Keratinocyte (primary cell): ENCODE measurements at regions not wholly inside any gene's neighbourhood (a gene's known extent, or its start where the extent isn't known, plus 50 kb on each side); places are given as distances from the start of the nearest gene placed in this dataset.

ENCODE experiments used
- DNase-seq: peaks from one replicate; pipeline ENCODE4 v3.0.0-alpha.2; 2011; ENCODE audit warnings: low read depth, missing footprints, low spot score
- FAIRE-seq: peaks from 2 replicates; lab custom pipeline; 2011; peaks lifted over from hg19 to GRCh38; lab: Jason Lieb, UNC
- H2AFZ ChIP-seq: 2 replicates; pipeline ENCODE4 v1.6.0; 2012; ENCODE audit warnings: low read length, control low read depth, inconsistent platforms; ENCODE audit not compliant: control insufficient read depth
- H3K27ac ChIP-seq: 2 replicates; pipeline ENCODE4 v1.5.1; 2011; ENCODE audit warnings: low read length; ENCODE audit not compliant: control insufficient read depth, insufficient read depth
- H3K27me3 ChIP-seq: 3 replicates; pipeline ENCODE4 v1.6.0; 2011; ENCODE audit warnings: low read length; ENCODE audit not compliant: control insufficient read depth, insufficient read depth; ENCODE audit errors: extremely low read depth
- H3K36me3 ChIP-seq, 2 experiments: 2 replicates in 1 of 2; 3 replicates in 1 of 2; pipeline ENCODE4 v1.5.1; 2011; ENCODE audit warnings: low read length in 2 of 2, mild to moderate bottlenecking in 1 of 2; ENCODE audit not compliant: control insufficient read depth in 2 of 2, insufficient read depth in 2 of 2; ENCODE audit errors: extremely low read depth in 1 of 2
- H3K4me1 ChIP-seq: 3 replicates; pipeline ENCODE4 v1.5.1; 2011; ENCODE audit warnings: low read length; ENCODE audit not compliant: control insufficient read depth, insufficient read depth; ENCODE audit errors: extremely low read depth
- H3K4me2 ChIP-seq: 3 replicates; pipeline ENCODE4 v1.6.0; 2011; ENCODE audit warnings: low read depth, low read length; ENCODE audit not compliant: control insufficient read depth, insufficient read depth; ENCODE audit errors: extremely low read depth
- H3K4me3 ChIP-seq, 3 experiments: fragments of 200-600 bp in 1 of 3; sonication (generic) in 1 of 3; 2 replicates in 2 of 3; 3 replicates in 1 of 3; pipeline ENCODE4 v1.5.1; 2011 to 2016; ENCODE audit warnings: low read length in 3 of 3, mild to moderate bottlenecking in 3 of 3, control low read depth in 2 of 3, inconsistent platforms in 1 of 3, low read depth in 1 of 3, mixed read lengths in 1 of 3, mixed run types in 1 of 3, moderate library complexity in 1 of 3; ENCODE audit not compliant: control insufficient read depth in 2 of 3, insufficient read depth in 2 of 3; ENCODE audit errors: extremely low read depth in 1 of 3
- H3K79me2 ChIP-seq: 2 replicates; pipeline ENCODE4 v1.6.0; 2012; ENCODE audit warnings: low read length; ENCODE audit not compliant: control insufficient read depth, insufficient read depth
- H3K9ac ChIP-seq: 3 replicates; pipeline ENCODE4 v1.6.0; 2011; ENCODE audit warnings: low read length; ENCODE audit not compliant: control insufficient read depth, insufficient read depth; ENCODE audit errors: extremely low read depth
- H3K9me1 ChIP-seq: 3 replicates; pipeline ENCODE4 v1.6.0; 2011; ENCODE audit warnings: low read length; ENCODE audit not compliant: control insufficient read depth, insufficient read depth; ENCODE audit errors: extremely low read depth
- H3K9me3 ChIP-seq: 2 replicates; pipeline ENCODE4 v1.5.1; 2012; ENCODE audit warnings: low read depth, low read length; ENCODE audit not compliant: control insufficient read depth
- H4K20me1 ChIP-seq: 3 replicates; pipeline ENCODE4 v1.6.0; 2011; ENCODE audit warnings: low read length; ENCODE audit not compliant: control insufficient read depth, insufficient read depth; ENCODE audit errors: extremely low read depth
- CTCF ChIP-seq, 3 experiments: IDR thresholded peaks in 1 of 3; conservative IDR thresholded peaks in 1 of 3; optimal IDR thresholded peaks in 1 of 3; 2 replicates in 2 of 3; 3 replicates in 1 of 3; pipeline versions ENCODE3 to v1.5.1; 2011; ENCODE audit warnings: low read length in 3 of 3, mild to moderate bottlenecking in 3 of 3, moderate library complexity in 2 of 3, control low read depth in 1 of 3, inconsistent platforms in 1 of 3; ENCODE audit not compliant: insufficient read depth in 2 of 3; ENCODE audit errors: extremely low read depth in 1 of 3
- EZH2 ChIP-seq: IDR thresholded peaks from one replicate; pipeline ENCODE4 v1.6.1; 2012; ENCODE audit warnings: inconsistent platforms, mild to moderate bottlenecking, low read length, moderate library complexity
- dilution Hi-C: fragments of 300-500 bp; cut with MboI; formaldehyde crosslinking; loops from one replicate; pipeline ENCODE4 v1.7.0; 2020; ENCODE audit warnings: low sequenced_read_pairs; ENCODE audit not compliant: extremely low pct_ligation_motif_present

DNA sequence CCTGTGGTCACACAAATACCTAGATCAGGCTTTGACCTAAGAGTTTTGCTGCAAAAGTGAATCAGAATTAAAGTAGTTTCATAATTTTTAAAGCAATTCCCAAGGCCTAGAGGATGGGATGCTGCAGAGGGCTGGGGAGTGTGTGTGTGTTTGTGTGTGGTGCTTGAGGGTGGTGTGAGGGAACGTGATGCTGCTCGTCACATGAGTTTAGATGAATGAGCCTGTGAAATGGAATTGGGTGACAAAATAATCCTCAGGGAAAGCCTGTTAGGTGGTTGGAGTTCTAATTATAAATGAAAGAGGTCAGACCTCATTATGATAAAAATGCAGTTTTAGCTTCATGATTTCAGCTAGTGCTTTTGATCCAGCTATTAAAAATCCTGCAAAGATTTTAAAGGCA lies 87.5 kb upstream of the TMEM170B start:
- Histone ChIP-seq H3K27me3 (no peaks in the 10 kb centered on the region), H2AFZ (no peak overlapping the region), H3K9ac (no peak overlapping the region), H3K79me2 (no peaks in the 10 kb centered on the region), H3K36me3 (no peaks in the 10 kb centered on the region), H4K20me1 (no peaks in the 10 kb centered on the region), H3K4me3 (no peak overlapping the region), H3K4me1 (no peaks in the 10 kb centered on the region), H3K9me3 (no peaks in the 10 kb centered on the region), H3K27ac (no peak overlapping the region), H3K4me2 (no peak overlapping the region), H3K9me1 (no peaks in the 10 kb centered on the region)
- FAIRE-seq = no peak
- TF ChIP-seq CTCF (optimal IDR thresholded peaks at IDR 0.05 in 1 of 3, IDR thresholded peaks at IDR 0.05 in 1 of 3, conservative IDR thresholded peaks at IDR 0.05 in 1 of 3; ENCODE audit: extremely low read depth in 1 of 3, insufficient read depth in 2 of 3, low read length in 3 of 3) (no peak), EZH2 (no peak)
- no peak for DNase-seq
- dilution Hi-C loops = no loop called here

GRCh38 chr6:11449408-11449807 lies 88.1 kb upstream of the TMEM170B start:
- Histone ChIP-seq H3K36me3 (no peaks in the 10 kb centered on the region), H3K79me2 (no peaks in the 10 kb centered on the region), H3K9ac (no peak overlapping the region), H3K9me3 (no peaks in the 10 kb centered on the region), H3K4me2 (no peak overlapping the region), H3K4me1 (no peaks in the 10 kb centered on the region), H3K27me3 (no peaks in the 10 kb centered on the region), H3K27ac (no peak overlapping the region), H2AFZ (no peak overlapping the region), H3K9me1 (no peaks in the 10 kb centered on the region), H3K4me3 (no peak overlapping the region), H4K20me1 (no peaks in the 10 kb centered on the region)
- DNase-seq = no peak
- no peak for FAIRE-seq
- TF ChIP-seq EZH2 (no peak), CTCF (optimal IDR thresholded peaks at IDR 0.05 in 1 of 3, IDR thresholded peaks at IDR 0.05 in 1 of 3, conservative IDR thresholded peaks at IDR 0.05 in 1 of 3; ENCODE audit: extremely low read depth in 1 of 3, insufficient read depth in 2 of 3, low read length in 3 of 3) (no peak)
- dilution Hi-C loops = no loop called here
